GM19395 (cell line): ENCODE measurements at regions not wholly inside any gene's neighbourhood (a gene's known extent, or its start where the extent isn't known, plus 50 kb on each side); places are given as distances from the start of the nearest gene placed in this dataset.

Experiments used
- ATAC-seq: cut with Tn5 transposase; IDR thresholded peaks from one replicate; pipeline ENCODE4 v1.9.1; 2021; ENCODE audit warnings: mild to moderate bottlenecking, moderate library complexity; ENCODE audit not compliant: unreplicated experiment

DNA sequence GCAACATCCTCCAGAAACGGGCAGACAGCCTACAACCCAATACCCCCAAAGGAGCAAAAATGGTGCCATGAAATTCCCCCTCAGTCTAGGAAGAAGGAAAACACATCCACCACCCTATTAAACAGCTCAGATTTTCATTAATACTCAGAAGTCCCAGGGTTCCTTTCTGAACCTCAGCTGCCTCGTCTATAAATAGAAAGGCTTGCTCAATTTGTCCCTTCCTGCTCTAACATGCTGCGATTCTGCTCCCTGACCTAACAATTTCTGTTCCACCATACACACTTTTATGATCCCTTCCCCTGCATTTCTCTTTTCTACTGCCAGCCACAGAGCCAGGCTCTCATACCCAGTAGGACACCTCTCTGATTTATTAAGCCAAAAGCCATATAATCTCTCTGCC lies 68.1 kb downstream of the MTERF1 start:
- no peak for ATAC-seq

DNA sequence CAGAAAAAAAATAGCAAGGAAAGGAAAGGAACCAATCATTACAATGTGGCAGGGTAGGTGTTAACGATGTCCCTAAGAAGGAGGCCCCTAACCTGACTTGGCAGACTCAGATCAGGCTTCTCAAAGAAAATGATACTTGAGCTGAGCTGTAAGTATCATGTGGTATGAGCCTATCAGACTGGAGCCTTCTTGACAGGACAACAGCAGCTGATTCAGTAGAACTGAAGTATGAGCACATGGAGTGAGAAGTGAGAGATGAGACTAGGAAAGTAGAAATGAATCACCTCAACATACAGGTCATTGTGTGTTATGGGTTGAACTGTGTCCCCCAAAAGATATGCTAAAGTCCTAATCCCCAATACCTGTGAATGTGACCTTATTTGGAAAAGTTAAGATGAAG lies 66.3 kb downstream of the MTERF1 start:
- no peak for ATAC-seq
